ENCODE measurements at regions not wholly inside any gene's neighbourhood (a gene's known extent, or its start where the extent isn't known, plus 50 kb on each side); places are given as distances from the start of the nearest gene placed in this dataset.

- TF ChIP-seq CTCF (IDR thresholded peaks at IDR 0.05) (no peak), ATOH8 (CRISPR knock-in tag; IDR thresholded peaks at IDR 0.05; ENCODE audit: low read depth) (no peak), HOXA7 (CRISPR knock-in tag; IDR thresholded peaks at IDR 0.05) (no peak)
These were observed 120.4 kb upstream of the GGTLC1 start (continued) for GRCh38 chr20:24109008-24109407.

- 36% methylated on average over 3 of the region's 3 CpGs for WGBS (ENCODE audit: missing lambda C conversion rate)
- Histone ChIP-seq H3K4me1 (peaks cover 11% of the 10 kb centered on the region), H3K27ac (no peak overlapping the region), H3K4me2 (no peak overlapping the region), H3K4me3 (no peak overlapping the region), H3K9me3 (no peaks in the 10 kb centered on the region)
- TF ChIP-seq TP53 (CRISPR knock-in tag; IDR thresholded peaks at IDR 0.05) (no peak), EHMT2 (IDR thresholded peaks at IDR 0.05; ENCODE audit: low read depth) (no peak), RAD21 (conservative IDR thresholded peaks at IDR 0.05 in 1 of 2, IDR thresholded peaks at IDR 0.05 in 1 of 2) (no peak), HDAC2 (IDR thresholded peaks at IDR 0.05) (no peak), HOXB5 (CRISPR knock-in tag; IDR thresholded peaks at IDR 0.05) (no peak), FOSB (CRISPR knock-in tag; IDR thresholded peaks at IDR 0.05) (no peak), NR3C1 (IDR thresholded peaks at IDR 0.05) (no peak), MAFK (IDR thresholded peaks at IDR 0.05; ENCODE audit: partially characterized antibody) (no peak)
- no peak for FAIRE-seq
- CTCF ChIA-PET: no interaction called here
- ATAC-seq: no peak
- POLR2A ChIA-PET: no interaction called here
- no peak for DNase-seq (ENCODE audit: low read depth in 1 of 2, low spot score in 1 of 2)
These were observed 120.0 kb upstream of the GGTLC1 start for GRCh38 chr20:24108581-24108980.

- TF ChIP-seq CHD4 (IDR thresholded peaks at IDR 0.05; ENCODE audit: borderline replicate concordance) (no peak), ZNF302 (CRISPR knock-in tag; IDR thresholded peaks at IDR 0.05) (no peak), BHLHE40 (IDR thresholded peaks at IDR 0.05; ENCODE audit: low read depth, low read length) (no peak), HDAC2 (IDR thresholded peaks at IDR 0.05) (no peak), POLR2AphosphoS2 (conservative IDR thresholded peaks at IDR 0.05; ENCODE audit: low read length) (no peak), RAD21 (conservative IDR thresholded peaks at IDR 0.05 in 1 of 2, IDR thresholded peaks at IDR 0.05 in 1 of 2) (no peak), SMC3 (IDR thresholded peaks at IDR 0.05) (no peak), KDM5A (IDR thresholded peaks at IDR 0.05) (no peak), NR3C1 (IDR thresholded peaks at IDR 0.05) (no peak), JUN (IDR thresholded peaks at IDR 0.05) (no peak), EHF (CRISPR knock-in tag; IDR thresholded peaks at IDR 0.05) (no peak), MAX (IDR thresholded peaks at IDR 0.05) (no peak), PHF8 (IDR thresholded peaks at IDR 0.05; ENCODE audit: borderline replicate concordance, low read depth) (no peak), HEYL (CRISPR knock-in tag; IDR thresholded peaks at IDR 0.05) (no peak), CEBPB (IDR thresholded peaks at IDR 0.05) (no peak)
- TF ChIP-seq, protein P1, sequence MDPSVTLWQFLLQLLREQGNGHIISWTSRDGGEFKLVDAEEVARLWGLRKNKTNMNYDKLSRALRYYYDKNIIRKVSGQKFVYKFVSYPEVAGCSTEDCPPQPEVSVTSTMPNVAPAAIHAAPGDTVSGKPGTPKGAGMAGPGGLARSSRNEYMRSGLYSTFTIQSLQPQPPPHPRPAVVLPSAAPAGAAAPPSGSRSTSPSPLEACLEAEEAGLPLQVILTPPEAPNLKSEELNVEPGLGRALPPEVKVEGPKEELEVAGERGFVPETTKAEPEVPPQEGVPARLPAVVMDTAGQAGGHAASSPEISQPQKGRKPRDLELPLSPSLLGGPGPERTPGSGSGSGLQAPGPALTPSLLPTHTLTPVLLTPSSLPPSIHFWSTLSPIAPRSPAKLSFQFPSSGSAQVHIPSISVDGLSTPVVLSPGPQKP (IDR thresholded peaks at IDR 0.05; ENCODE audit: low read depth, low read length): no peak
- TF ChIP-seq, protein P2, sequence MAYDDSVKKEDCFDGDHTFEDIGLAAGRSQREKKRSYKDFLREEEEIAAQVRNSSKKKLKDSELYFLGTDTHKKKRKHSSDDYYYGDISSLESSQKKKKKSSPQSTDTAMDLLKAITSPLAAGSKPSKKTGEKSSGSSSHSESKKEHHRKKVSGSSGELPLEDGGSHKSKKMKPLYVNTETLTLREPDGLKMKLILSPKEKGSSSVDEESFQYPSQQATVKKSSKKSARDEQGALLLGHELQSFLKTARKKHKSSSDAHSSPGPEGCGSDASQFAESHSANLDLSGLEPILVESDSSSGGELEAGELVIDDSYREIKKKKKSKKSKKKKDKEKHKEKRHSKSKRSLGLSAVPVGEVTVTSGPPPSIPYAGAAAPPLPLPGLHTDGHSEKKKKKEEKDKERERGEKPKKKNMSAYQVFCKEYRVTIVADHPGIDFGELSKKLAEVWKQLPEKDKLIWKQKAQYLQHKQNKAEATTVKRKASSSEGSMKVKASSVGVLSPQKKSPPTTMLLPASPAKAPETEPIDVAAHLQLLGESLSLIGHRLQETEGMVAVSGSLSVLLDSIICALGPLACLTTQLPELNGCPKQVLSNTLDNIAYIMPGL (CRISPR knock-in tag; IDR thresholded peaks at IDR 0.05; ENCODE audit: borderline replicate concordance): no peak
- TF ChIP-seq, protein P3, sequence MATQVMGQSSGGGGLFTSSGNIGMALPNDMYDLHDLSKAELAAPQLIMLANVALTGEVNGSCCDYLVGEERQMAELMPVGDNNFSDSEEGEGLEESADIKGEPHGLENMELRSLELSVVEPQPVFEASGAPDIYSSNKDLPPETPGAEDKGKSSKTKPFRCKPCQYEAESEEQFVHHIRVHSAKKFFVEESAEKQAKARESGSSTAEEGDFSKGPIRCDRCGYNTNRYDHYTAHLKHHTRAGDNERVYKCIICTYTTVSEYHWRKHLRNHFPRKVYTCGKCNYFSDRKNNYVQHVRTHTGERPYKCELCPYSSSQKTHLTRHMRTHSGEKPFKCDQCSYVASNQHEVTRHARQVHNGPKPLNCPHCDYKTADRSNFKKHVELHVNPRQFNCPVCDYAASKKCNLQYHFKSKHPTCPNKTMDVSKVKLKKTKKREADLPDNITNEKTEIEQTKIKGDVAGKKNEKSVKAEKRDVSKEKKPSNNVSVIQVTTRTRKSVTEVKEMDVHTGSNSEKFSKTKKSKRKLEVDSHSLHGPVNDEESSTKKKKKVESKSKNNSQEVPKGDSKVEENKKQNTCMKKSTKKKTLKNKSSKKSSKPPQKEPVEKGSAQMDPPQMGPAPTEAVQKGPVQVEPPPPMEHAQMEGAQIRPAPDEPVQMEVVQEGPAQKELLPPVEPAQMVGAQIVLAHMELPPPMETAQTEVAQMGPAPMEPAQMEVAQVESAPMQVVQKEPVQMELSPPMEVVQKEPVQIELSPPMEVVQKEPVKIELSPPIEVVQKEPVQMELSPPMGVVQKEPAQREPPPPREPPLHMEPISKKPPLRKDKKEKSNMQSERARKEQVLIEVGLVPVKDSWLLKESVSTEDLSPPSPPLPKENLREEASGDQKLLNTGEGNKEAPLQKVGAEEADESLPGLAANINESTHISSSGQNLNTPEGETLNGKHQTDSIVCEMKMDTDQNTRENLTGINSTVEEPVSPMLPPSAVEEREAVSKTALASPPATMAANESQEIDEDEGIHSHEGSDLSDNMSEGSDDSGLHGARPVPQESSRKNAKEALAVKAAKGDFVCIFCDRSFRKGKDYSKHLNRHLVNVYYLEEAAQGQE (IDR thresholded peaks at IDR 0.05): no peak
- H3K4me1 ChIP-seq: peaks cover 27% of the 10 kb centered on the region
- POLR2A ChIA-PET: no interaction called here
These were observed 118.3 kb upstream of the GGTLC1 start for GRCh38 chr20:24106801-24107445.

More at GRCh38 chr20:24106801-24107445, 118.3 kb upstream of the GGTLC1 start:
- H3K4me3 ChIP-seq: no peak overlapping the region
- DNase-seq (ENCODE audit: low read depth in 1 of 2, low spot score in 1 of 2): no peak
- FAIRE-seq: no peak
- no peak for ATAC-seq
- no peaks in the 10 kb centered on the region for H3K9me3 ChIP-seq
- no peak overlapping the region for H3K4me2 ChIP-seq
- H3K27ac ChIP-seq: no peak overlapping the region
- 78% methylated on average over 8 of the region's 8 CpGs for WGBS (ENCODE audit: missing lambda C conversion rate)
- CTCF ChIA-PET: interaction anchor here (1.2 kb wide), 1 partner anchor 10 kb away, joined by 3 read pairs; no protein-coding TSS in a partner anchor

Measured in A549 (cell line).